Calu3 (cell line): ENCODE measurements at regions not wholly inside any gene's neighbourhood (a gene's known extent, or its start where the extent isn't known, plus 50 kb on each side); places are given as distances from the start of the nearest gene placed in this dataset.

Source experiments
- BruUV-seq: library from RNA; stranded (reverse); fragments of 400-500 nt; replicated peaks from 2 replicates; lab custom pipeline; 2021; lab: Mats Ljungman, UMichigan
- CTCF ChIA-PET: fragments of 300-600 bp; sonication (Branson Sonifier 250); formaldehyde crosslinking; loops from one replicate; lab custom pipeline; 2022; ENCODE audit warnings: antibody characterized with exemption; lab: Charles Lee
- DNase-seq: peaks from one replicate; pipeline ENCODE4 v3.0.0; 2022
- H3K27ac Mint-ChIP-seq: one replicate; pipeline ENCODE4 v1.8.0; 2022; ENCODE audit warnings: mixed read lengths; ENCODE audit not compliant: unreplicated experiment
- H3K27me3 Mint-ChIP-seq: one replicate; pipeline ENCODE4 v1.8.0; 2022; ENCODE audit warnings: mixed read lengths; ENCODE audit not compliant: unreplicated experiment
- H3K36me3 Mint-ChIP-seq: one replicate; pipeline ENCODE4 v1.8.0; 2022; ENCODE audit warnings: mild to moderate bottlenecking, moderate library complexity, mixed read lengths; ENCODE audit not compliant: insufficient read depth, unreplicated experiment
- H3K4me1 Mint-ChIP-seq: one replicate; pipeline ENCODE4 v1.8.0; 2022; ENCODE audit warnings: mild to moderate bottlenecking, low read depth, mixed read lengths; ENCODE audit not compliant: unreplicated experiment
- H3K4me3 Mint-ChIP-seq: one replicate; pipeline ENCODE4 v1.8.0; 2022; ENCODE audit warnings: mild to moderate bottlenecking, low read depth, moderate library complexity, mixed read lengths; ENCODE audit not compliant: unreplicated experiment
- H3K9me3 Mint-ChIP-seq: one replicate; pipeline ENCODE4 v1.8.0; 2022; ENCODE audit warnings: low read depth, mixed read lengths; ENCODE audit not compliant: unreplicated experiment
- CTCF ChIP-seq: fragments of 200-600 bp; IDR thresholded peaks from one replicate; pipeline ENCODE4 v1.8.0; 2022; ENCODE audit warnings: antibody characterized with exemption; ENCODE audit not compliant: unreplicated experiment
- intact Hi-C: fragments of 100-400 bp; cut with micrococcal nuclease; formaldehyde crosslinking; loops from one replicate; pipeline ENCODE4 v1.10.0; 2022; ENCODE audit not compliant: unreplicated experiment

- no peaks in the 10 kb centered on the region for H3K27me3 Mint-ChIP-seq
- no peaks in the 10 kb centered on the region for H3K36me3 Mint-ChIP-seq
- DNase-seq = no peak
- no peaks in the 10 kb centered on the region for H3K9me3 Mint-ChIP-seq
- peaks cover 42% of the 10 kb centered on the region for H3K4me1 Mint-ChIP-seq
- H3K4me3 Mint-ChIP-seq = no peak overlapping the region
- no peak for TF ChIP-seq CTCF
- intact Hi-C loops = no loop called here
- H3K27ac Mint-ChIP-seq = no peak overlapping the region
- CTCF ChIA-PET = no interaction called here
- BruUV-seq = no TSS peak
Observed at GRCh38 chr2:195606179-195606578, 50.8 kb upstream of the SLC39A10 start.

DNA sequence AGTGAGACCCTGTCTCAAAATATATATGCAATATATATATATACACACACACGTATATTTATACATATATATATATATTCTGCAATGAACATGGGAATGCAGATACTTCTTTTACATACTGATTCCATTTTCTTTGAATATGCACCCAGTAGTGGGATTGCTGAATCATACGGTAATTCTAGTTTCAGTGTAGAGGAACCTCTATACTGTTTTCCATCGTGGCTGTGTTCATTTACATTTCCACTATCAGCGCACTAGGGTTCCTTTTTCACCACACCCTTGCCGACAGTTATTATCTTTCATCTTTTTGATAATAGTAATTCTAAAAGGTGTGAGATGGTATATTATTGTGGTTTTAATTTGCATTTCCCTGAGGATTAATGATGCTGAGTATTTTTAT lies 52.3 kb upstream of the SLC39A10 start:
- no peaks in the 10 kb centered on the region for H3K9me3 Mint-ChIP-seq
- no peak overlapping the region for H3K4me3 Mint-ChIP-seq
- no peaks in the 10 kb centered on the region for H3K36me3 Mint-ChIP-seq
- CTCF ChIA-PET = no interaction called here
- no TSS peak for BruUV-seq
- intact Hi-C loops = no loop called here
- no peak for DNase-seq
- no peak overlapping the region for H3K27ac Mint-ChIP-seq
- TF ChIP-seq CTCF = no peak
- no peaks in the 10 kb centered on the region for H3K27me3 Mint-ChIP-seq
- peaks cover 34% of the 10 kb centered on the region for H3K4me1 Mint-ChIP-seq

DNA sequence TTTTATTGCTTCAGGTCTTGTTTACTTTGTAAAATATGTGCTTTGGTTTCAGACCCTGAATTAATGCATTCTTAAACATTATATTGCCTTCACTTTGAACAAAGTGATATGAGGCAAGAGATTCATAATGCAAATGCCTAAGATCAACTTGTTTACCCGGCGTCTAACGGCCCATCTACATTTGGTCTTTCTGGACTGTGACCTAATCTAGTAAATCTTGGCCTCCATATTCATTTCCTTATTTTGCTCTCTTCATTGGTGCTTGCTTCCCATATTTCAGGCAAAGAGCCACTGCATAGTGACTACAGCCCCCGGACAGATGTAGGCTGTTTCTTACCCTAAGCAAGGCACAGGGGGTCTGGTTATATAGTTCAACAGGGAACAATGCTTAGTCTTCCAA lies 53.0 kb upstream of the SLC39A10 start:
- no peaks in the 10 kb centered on the region for H3K27me3 Mint-ChIP-seq
- no peak overlapping the region for H3K27ac Mint-ChIP-seq
- no peaks in the 10 kb centered on the region for H3K36me3 Mint-ChIP-seq
- no peak overlapping the region for H3K4me3 Mint-ChIP-seq
- CTCF ChIA-PET = no interaction called here
- no peaks in the 10 kb centered on the region for H3K9me3 Mint-ChIP-seq
- peaks cover 34% of the 10 kb centered on the region for H3K4me1 Mint-ChIP-seq
- intact Hi-C loops = no loop called here
- no peak for TF ChIP-seq CTCF
- no peak for DNase-seq
- BruUV-seq = no TSS peak

GRCh38 chr2:195603408-195603807 lies 53.6 kb upstream of the SLC39A10 start:
- intact Hi-C loops = no loop called here
- no peak overlapping the region for H3K27ac Mint-ChIP-seq
- CTCF ChIA-PET = no interaction called here
- no peak for TF ChIP-seq CTCF
- H3K4me1 Mint-ChIP-seq = peaks cover 34% of the 10 kb centered on the region
- no peaks in the 10 kb centered on the region for H3K9me3 Mint-ChIP-seq
- BruUV-seq = no TSS peak
- H3K4me3 Mint-ChIP-seq = no peak overlapping the region
- H3K36me3 Mint-ChIP-seq = no peaks in the 10 kb centered on the region
- no peak for DNase-seq
- H3K27me3 Mint-ChIP-seq = no peaks in the 10 kb centered on the region
